HG03097 (cell line): ENCODE measurements at regions not wholly inside any gene's neighbourhood (a gene's known extent, or its start where the extent isn't known, plus 50 kb on each side); places are given as distances from the start of the nearest gene placed in this dataset.

Experiments used
- ATAC-seq: cut with Tn5 transposase; IDR thresholded peaks from one replicate; pipeline ENCODE4 v1.9.1; 2021; ENCODE audit not compliant: unreplicated experiment, low FRiP score

GRCh38 chr10:112000466-112000865, 183.1 kb downstream of the GPAM start:
- no peak for ATAC-seq

GRCh38 chr10:112002206-112002605, 181.4 kb downstream of the GPAM start:
- ATAC-seq, result no peak

GRCh38 chr10:112004075-112004474, 179.5 kb downstream of the GPAM start:
- ATAC-seq, result no peak

GRCh38 chr10:112005044-112005443, 178.5 kb downstream of the GPAM start:
- ATAC-seq, result no peak

GRCh38 chr10:112006407-112006806, 177.2 kb downstream of the GPAM start:
- ATAC-seq, result no peak

- ATAC-seq, result no peak
Observed at GRCh38 chr10:112006831-112007230, 176.7 kb downstream of the GPAM start.

GRCh38 chr10:112022196-112022595, 161.4 kb downstream of the GPAM start:
- no peak for ATAC-seq

GRCh38 chr10:112024079-112024478, 159.5 kb downstream of the GPAM start:
- ATAC-seq, result no peak

GRCh38 chr10:112025228-112025627, 158.3 kb downstream of the GPAM start:
- ATAC-seq, result no peak

- ATAC-seq, result no peak
Observed at GRCh38 chr10:112026438-112026837, 157.1 kb downstream of the GPAM start.

GRCh38 chr10:112027731-112028280, 155.8 kb downstream of the GPAM start:
- no peak for ATAC-seq

GRCh38 chr10:112030431-112030830, 153.1 kb downstream of the GPAM start:
- ATAC-seq, result no peak

- no peak for ATAC-seq
Observed at GRCh38 chr10:112039823-112040222, 143.7 kb downstream of the GPAM start.

GRCh38 chr10:112040696-112041095, 142.9 kb downstream of the GPAM start:
- no peak for ATAC-seq

GRCh38 chr10:112045938-112046337, 137.6 kb downstream of the GPAM start:
- ATAC-seq, result no peak

- ATAC-seq, result no peak
Observed at GRCh38 chr10:112047674-112048073, 135.9 kb downstream of the GPAM start.

GRCh38 chr10:112052166-112052565, 131.4 kb downstream of the GPAM start:
- no peak for ATAC-seq

GRCh38 chr10:112053895-112054294, 129.7 kb downstream of the GPAM start:
- no peak for ATAC-seq

- no peak for ATAC-seq
Observed at GRCh38 chr10:112054516-112054915, 129.0 kb downstream of the GPAM start.

GRCh38 chr10:112057072-112057471, 126.5 kb downstream of the GPAM start:
- ATAC-seq, result no peak

- no peak for ATAC-seq
Observed at GRCh38 chr10:112059220-112059619, 124.3 kb downstream of the GPAM start.

- no peak for ATAC-seq
Observed at GRCh38 chr10:112071596-112072133, 111.9 kb downstream of the GPAM start.

GRCh38 chr10:112078003-112078402, 105.6 kb downstream of the GPAM start:
- no peak for ATAC-seq
